Breast epithelium (tissue), 3 donors: ENCODE measurements at regions not wholly inside any gene's neighbourhood (a gene's known extent, or its start where the extent isn't known, plus 50 kb on each side); places are given as distances from the start of the nearest gene placed in this dataset.

Experiments
- POLR2A ChIP-seq: fragments of 450-650 bp; IDR thresholded peaks from one replicate; pipeline ENCODE4 v1.6.1; 2016; ENCODE audit warnings: antibody characterized with exemption, mild to moderate bottlenecking, moderate library complexity
- TF ChIP-seq, protein P1 (sequence below), 3 donors: fragments of 450-650 bp; IDR thresholded peaks; one replicate each; pipeline ENCODE4 v1.5.1; 2016 to 2017; ENCODE audit warnings: antibody characterized with exemption in 3 of 3, mild to moderate bottlenecking in 3 of 3, moderate library complexity in 3 of 3

DNA sequence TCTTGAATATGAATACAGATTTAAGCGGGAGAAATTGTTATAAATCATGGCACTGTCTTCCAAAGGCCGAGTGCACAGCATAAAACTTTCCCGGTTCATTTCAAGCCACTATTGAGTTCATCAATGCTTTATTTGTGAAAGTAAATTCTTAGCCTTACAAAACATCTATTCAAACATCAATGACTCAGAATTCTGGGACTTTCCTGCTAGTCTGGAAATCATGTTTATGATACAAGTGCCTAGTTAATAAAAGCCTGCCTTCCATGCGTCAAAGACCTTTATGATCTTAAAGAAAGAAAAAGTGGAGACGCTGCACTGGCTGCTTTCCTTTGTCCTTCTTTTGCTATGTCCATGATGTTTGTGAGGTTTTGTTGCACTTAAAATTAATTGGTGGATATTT is 137.7 kb downstream of the SETD4 start:
- TF ChIP-seq, protein P1, sequence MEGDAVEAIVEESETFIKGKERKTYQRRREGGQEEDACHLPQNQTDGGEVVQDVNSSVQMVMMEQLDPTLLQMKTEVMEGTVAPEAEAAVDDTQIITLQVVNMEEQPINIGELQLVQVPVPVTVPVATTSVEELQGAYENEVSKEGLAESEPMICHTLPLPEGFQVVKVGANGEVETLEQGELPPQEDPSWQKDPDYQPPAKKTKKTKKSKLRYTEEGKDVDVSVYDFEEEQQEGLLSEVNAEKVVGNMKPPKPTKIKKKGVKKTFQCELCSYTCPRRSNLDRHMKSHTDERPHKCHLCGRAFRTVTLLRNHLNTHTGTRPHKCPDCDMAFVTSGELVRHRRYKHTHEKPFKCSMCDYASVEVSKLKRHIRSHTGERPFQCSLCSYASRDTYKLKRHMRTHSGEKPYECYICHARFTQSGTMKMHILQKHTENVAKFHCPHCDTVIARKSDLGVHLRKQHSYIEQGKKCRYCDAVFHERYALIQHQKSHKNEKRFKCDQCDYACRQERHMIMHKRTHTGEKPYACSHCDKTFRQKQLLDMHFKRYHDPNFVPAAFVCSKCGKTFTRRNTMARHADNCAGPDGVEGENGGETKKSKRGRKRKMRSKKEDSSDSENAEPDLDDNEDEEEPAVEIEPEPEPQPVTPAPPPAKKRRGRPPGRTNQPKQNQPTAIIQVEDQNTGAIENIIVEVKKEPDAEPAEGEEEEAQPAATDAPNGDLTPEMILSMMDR (IDR thresholded peaks at IDR 0.05) = no peak
- TF ChIP-seq POLR2A = no peak
